SK-N-SH treated with all-trans-retinoic acid at 6 μM for 48 hours (cell line): ENCODE measurements at regions not wholly inside any gene's neighbourhood (a gene's known extent, or its start where the extent isn't known, plus 50 kb on each side); places are given as distances from the start of the nearest gene placed in this dataset.

Experiments
- ATAC-seq: fragments of 200-7000 bp; cut with Tn5 transposase; 3 replicates; pipeline ENCODE4 v1.9.1; 2020; ENCODE audit warnings: mild to moderate bottlenecking, moderate library complexity
- ARNTL ChIP-seq: fragments of 450-650 bp; formaldehyde crosslinking; IDR thresholded peaks from 2 replicates; pipeline ENCODE4 v1.5.0; 2020; ENCODE audit warnings: low read depth, mild to moderate bottlenecking, moderate library complexity, borderline replicate concordance
- BACH2 ChIP-seq: fragments of 250-450 bp; sonication (Bioruptor Pico); IDR thresholded peaks from 2 replicates; pipeline ENCODE4 v1.9.0; 2021; ENCODE audit warnings: mild to moderate bottlenecking, borderline replicate concordance
- CREB5 ChIP-seq: fragments of 250-450 bp; sonication (Bioruptor Pico); IDR thresholded peaks from 2 replicates; pipeline ENCODE4 v1.5.1; 2020; ENCODE audit warnings: low read depth, mild to moderate bottlenecking, moderate library complexity
- CSDC2 ChIP-seq: fragments of 250-450 bp; sonication (Bioruptor Pico); IDR thresholded peaks from 2 replicates; pipeline ENCODE4 v1.5.0; 2020; ENCODE audit warnings: mild to moderate bottlenecking, moderate library complexity
- CSRNP3 ChIP-seq: fragments of 250-450 bp; sonication (Bioruptor Pico); IDR thresholded peaks from 2 replicates; pipeline ENCODE4 v1.5.1; 2021; ENCODE audit warnings: mild to moderate bottlenecking, moderate library complexity
- ESRRG ChIP-seq: fragments of 250-450 bp; sonication (Bioruptor Pico); IDR thresholded peaks from 2 replicates; pipeline ENCODE4 v1.6.1; 2021; ENCODE audit warnings: mild to moderate bottlenecking
- GLIS3 ChIP-seq: fragments of 250-450 bp; sonication (Bioruptor Pico); IDR thresholded peaks from 2 replicates; pipeline ENCODE4 v1.5.0; 2020; ENCODE audit warnings: mild to moderate bottlenecking, moderate library complexity
- ISL1 ChIP-seq: fragments of 250-450 bp; sonication (Bioruptor Pico); IDR thresholded peaks from 2 replicates; pipeline ENCODE4 v2.1.2; 2022; ENCODE audit warnings: mild to moderate bottlenecking, moderate library complexity
- PATZ1 ChIP-seq: fragments of 250-450 bp; sonication (Bioruptor Pico); IDR thresholded peaks from 2 replicates; pipeline ENCODE4 v1.8.0; 2020; ENCODE audit warnings: mild to moderate bottlenecking, moderate library complexity, borderline replicate concordance
- POU6F1 ChIP-seq: fragments of 250-450 bp; sonication (Bioruptor Pico); IDR thresholded peaks from 2 replicates; pipeline ENCODE4 v1.8.0; 2021; ENCODE audit warnings: low read depth, mild to moderate bottlenecking, moderate library complexity, borderline replicate concordance
- PPARA ChIP-seq: fragments of 250-450 bp; sonication (Bioruptor Pico); IDR thresholded peaks from 2 replicates; pipeline ENCODE4 v1.5.0; 2020; ENCODE audit warnings: mild to moderate bottlenecking, borderline replicate concordance
- RARB ChIP-seq: fragments of 250-450 bp; sonication (Bioruptor Pico); IDR thresholded peaks from 2 replicates; pipeline ENCODE4 v1.8.0; 2021; ENCODE audit warnings: mild to moderate bottlenecking, moderate library complexity
- SNAI2 ChIP-seq: fragments of 250-450 bp; sonication (Bioruptor Pico); IDR thresholded peaks from 2 replicates; pipeline ENCODE4 v1.5.0; 2020; ENCODE audit warnings: mild to moderate bottlenecking, moderate library complexity
- TCF4 ChIP-seq: fragments of 250-450 bp; sonication (Bioruptor Pico); IDR thresholded peaks from 2 replicates; pipeline ENCODE4 v1.8.0; 2021; ENCODE audit warnings: mild to moderate bottlenecking, moderate library complexity, borderline replicate concordance
- TOX ChIP-seq: fragments of 250-450 bp; sonication (Bioruptor Pico); IDR thresholded peaks from 2 replicates; pipeline ENCODE4 v1.8.0; 2021; ENCODE audit warnings: mild to moderate bottlenecking, moderate library complexity, borderline replicate concordance
- TSHZ2 ChIP-seq: fragments of 250-450 bp; sonication (Bioruptor Pico); IDR thresholded peaks from 2 replicates; pipeline ENCODE4 v1.5.0; 2020; ENCODE audit warnings: mild to moderate bottlenecking, moderate library complexity
- ZC3H10 ChIP-seq: fragments of 250-450 bp; sonication (Bioruptor Pico); IDR thresholded peaks from 2 replicates; pipeline ENCODE4 v1.5.1; 2021; ENCODE audit warnings: mild to moderate bottlenecking, moderate library complexity
- ZFP3 ChIP-seq: fragments of 250-450 bp; sonication (Bioruptor Pico); IDR thresholded peaks from 2 replicates; pipeline ENCODE4 v1.5.0; 2020; ENCODE audit warnings: mild to moderate bottlenecking, moderate library complexity
- ZFP30 ChIP-seq: fragments of 450-650 bp; formaldehyde crosslinking; IDR thresholded peaks from 2 replicates; pipeline ENCODE4 v1.5.0; 2022; ENCODE audit warnings: mild to moderate bottlenecking, moderate library complexity
- ZNF565 ChIP-seq: fragments of 450-650 bp; formaldehyde crosslinking; conservative IDR thresholded peaks from 2 replicates; pipeline ENCODE4 v1.5.0; 2020; ENCODE audit warnings: low read depth, mild to moderate bottlenecking, moderate library complexity
- ZNF70 ChIP-seq: fragments of 450-650 bp; formaldehyde crosslinking; IDR thresholded peaks from 2 replicates; pipeline ENCODE4 v1.5.0; 2020; ENCODE audit warnings: mild to moderate bottlenecking, moderate library complexity
- ZNF8 ChIP-seq: fragments of 450-650 bp; formaldehyde crosslinking; IDR thresholded peaks from 2 replicates; pipeline ENCODE4 v1.5.0; 2020; ENCODE audit warnings: mild to moderate bottlenecking, moderate library complexity

- TF ChIP-seq ARNTL (CRISPR knock-in tag) = no peak
- no peak for TF ChIP-seq PPARA (CRISPR knock-in tag)
- no peak for TF ChIP-seq PATZ1 (CRISPR knock-in tag)
- no peak for TF ChIP-seq ZNF565 (CRISPR knock-in tag)
- TF ChIP-seq BACH2 (CRISPR knock-in tag) = no peak
- no peak for TF ChIP-seq TCF4 (CRISPR knock-in tag)
- no peak for TF ChIP-seq TSHZ2 (CRISPR knock-in tag)
- no peak for TF ChIP-seq TOX
- TF ChIP-seq CREB5 (CRISPR knock-in tag) = no peak
- no peak for TF ChIP-seq ZFP30 (CRISPR knock-in tag)
- no peak for TF ChIP-seq ISL1 (CRISPR knock-in tag)
- no peak for TF ChIP-seq RARB
- TF ChIP-seq ZFP3 = no peak
- TF ChIP-seq ZNF70 (CRISPR knock-in tag) = no peak
- TF ChIP-seq ESRRG (CRISPR knock-in tag) = no peak
- no peak for TF ChIP-seq GLIS3
- no peak for TF ChIP-seq CSRNP3
- ATAC-seq = peak; percentile 53; the same call in 1 of the 3 replicates
Observed at GRCh38 chr2:220569112-220569897, 941.9 kb downstream of the SLC4A3 start.

GRCh38 chr2:220572385-220572784 lies 945.0 kb downstream of the SLC4A3 start:
- no peak for ATAC-seq
- no peak for TF ChIP-seq BACH2 (CRISPR knock-in tag)
- TF ChIP-seq SNAI2 = no peak
- TF ChIP-seq POU6F1 = no peak
- no peak for TF ChIP-seq TCF4 (CRISPR knock-in tag)
- TF ChIP-seq PPARA (CRISPR knock-in tag) = no peak
- TF ChIP-seq ZFP30 (CRISPR knock-in tag) = no peak
- TF ChIP-seq ESRRG (CRISPR knock-in tag) = no peak
- TF ChIP-seq RARB = no peak
- no peak for TF ChIP-seq CSDC2 (CRISPR knock-in tag)
- TF ChIP-seq CREB5 (CRISPR knock-in tag) = no peak
- no peak for TF ChIP-seq CSRNP3
- no peak for TF ChIP-seq TSHZ2 (CRISPR knock-in tag)
- TF ChIP-seq ZC3H10 (CRISPR knock-in tag) = no peak
- TF ChIP-seq ZNF565 (CRISPR knock-in tag) = no peak
- no peak for TF ChIP-seq ZNF8 (CRISPR knock-in tag)
- TF ChIP-seq ZNF70 (CRISPR knock-in tag) = no peak
